NCI-H69 (cell line): ENCODE measurements at regions not wholly inside any gene's neighbourhood (a gene's known extent, or its start where the extent isn't known, plus 50 kb on each side); places are given as distances from the start of the nearest gene placed in this dataset.
A peak's percentile ranks its signal among the peaks of the same experiment; 100 is the strongest.
"Not testable (repeated sequence)": the region's sequence is repeated elsewhere in the genome, so short reads cannot be mapped to it uniquely, and the experiment has no call there.

ENCODE experiments used
- DNase-seq: peaks from one replicate; lab custom pipeline; 2025; lab: John Stamatoyannopoulos, UW

GRCh38 chr12:13562915-13563742 is 366.6 kb downstream of the EMP1 start:
- no peak for DNase-seq

- no peak for DNase-seq
Measured at GRCh38 chr12:13561923-13562322, 365.4 kb downstream of the EMP1 start.

GRCh38 chr12:13559318-13559978 is 362.9 kb downstream of the EMP1 start:
- peak; percentile 51 for DNase-seq

- no peak for DNase-seq
Measured at GRCh38 chr12:13552830-13553229, 356.3 kb downstream of the EMP1 start.

DNA sequence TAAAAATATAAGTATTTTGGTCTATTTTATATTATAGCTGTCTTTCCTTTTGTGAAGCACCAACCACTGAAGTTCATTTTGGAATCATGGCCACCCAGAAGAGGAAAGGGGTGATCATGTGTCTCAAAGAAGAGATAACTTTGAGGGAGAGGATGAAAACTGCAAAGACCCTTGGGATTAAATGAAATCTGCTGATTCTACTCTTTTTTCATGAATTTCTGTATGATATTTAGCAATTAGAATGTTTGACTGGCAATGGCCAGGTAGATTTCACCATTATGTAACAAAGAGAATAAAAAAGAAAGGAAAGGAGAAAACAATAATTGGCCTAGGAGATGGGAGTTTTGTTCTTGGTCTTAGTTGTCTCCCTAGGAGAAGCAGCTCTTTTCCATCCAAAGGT is 350.8 kb downstream of the EMP1 start:
- DNase-seq = no peak

- no peak for DNase-seq
Measured at GRCh38 chr12:13546231-13546630, 349.7 kb downstream of the EMP1 start.

- DNase-seq = peak; percentile 13
Measured at GRCh38 chr12:13539051-13539450, 342.5 kb downstream of the EMP1 start.

DNA sequence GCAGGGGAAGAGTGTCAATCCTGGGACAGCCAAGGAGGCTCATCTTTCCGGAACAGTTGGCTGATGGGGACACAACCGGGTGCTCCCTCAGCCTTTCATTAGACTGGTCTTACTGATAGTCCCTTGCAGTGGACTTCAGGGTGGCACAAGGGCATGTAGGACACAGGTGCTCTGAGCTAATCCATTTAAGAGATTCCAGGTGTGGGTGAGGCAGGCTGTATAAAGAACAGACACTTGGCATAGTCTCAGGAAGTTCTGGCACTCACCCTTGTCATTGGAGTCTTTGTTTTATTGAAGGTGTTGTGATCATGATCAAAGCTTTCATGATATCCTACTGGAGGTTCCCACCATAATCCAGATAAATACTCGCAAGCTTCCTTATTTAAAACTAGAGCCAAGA is 341.6 kb downstream of the EMP1 start:
- no peak for DNase-seq

- no peak for DNase-seq
Measured at GRCh38 chr12:13537623-13538022, 341.1 kb downstream of the EMP1 start.

DNA sequence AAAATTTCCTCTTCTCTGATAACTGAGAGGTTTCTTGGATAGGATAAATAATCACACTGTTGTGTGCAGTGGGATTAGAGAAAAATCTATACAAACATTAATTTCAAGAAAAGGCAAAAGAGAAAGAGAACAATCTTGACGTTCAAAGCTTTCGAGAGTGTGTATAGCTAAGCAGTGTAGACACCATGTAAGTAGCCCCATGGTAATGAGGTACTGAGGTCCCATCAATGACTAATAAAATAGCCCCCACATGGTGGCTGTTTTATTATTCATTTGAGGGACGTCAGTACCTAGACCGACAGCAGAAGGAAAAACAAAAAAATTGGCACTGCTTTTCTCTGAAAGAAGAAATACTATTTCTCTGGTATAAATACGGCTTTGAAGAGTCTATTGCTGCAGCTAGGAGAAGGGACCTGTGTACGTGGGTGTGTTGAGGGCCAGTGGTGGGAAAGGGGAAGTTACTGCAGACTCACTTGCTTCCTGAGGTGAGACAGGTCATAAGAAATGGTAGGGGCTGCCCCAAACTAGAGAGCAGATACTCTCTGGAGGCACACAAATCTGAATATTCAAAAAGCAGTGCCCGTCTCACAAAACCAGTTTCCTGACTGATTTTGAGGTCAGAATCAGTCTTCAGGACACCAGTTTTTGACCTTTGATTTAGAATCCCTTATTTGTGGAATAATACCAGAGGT is 339.8 kb downstream of the EMP1 start:
- no peak for DNase-seq

GRCh38 chr12:13534645-13535398 is 338.3 kb downstream of the EMP1 start:
- peak; percentile 68 for DNase-seq

DNA sequence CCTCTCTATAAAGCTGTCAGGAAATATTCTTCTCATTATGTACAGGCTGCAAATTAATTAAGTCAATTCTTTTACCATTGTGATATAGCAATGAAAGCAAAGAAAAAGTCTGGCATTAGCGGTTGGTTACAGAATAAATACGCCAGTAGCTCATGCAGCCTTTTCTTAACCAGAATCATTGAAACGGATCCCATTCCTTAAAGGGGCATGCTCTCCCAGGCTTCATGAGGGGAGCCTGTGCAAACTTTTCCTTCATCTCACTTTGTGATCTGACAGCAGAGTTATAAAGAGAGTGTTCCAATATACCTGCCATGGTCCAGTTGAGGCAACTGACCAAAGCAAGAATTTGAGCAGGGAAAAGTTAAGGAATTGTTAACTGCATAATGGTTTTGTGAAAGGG is 337.7 kb downstream of the EMP1 start:
- DNase-seq = no peak

DNA sequence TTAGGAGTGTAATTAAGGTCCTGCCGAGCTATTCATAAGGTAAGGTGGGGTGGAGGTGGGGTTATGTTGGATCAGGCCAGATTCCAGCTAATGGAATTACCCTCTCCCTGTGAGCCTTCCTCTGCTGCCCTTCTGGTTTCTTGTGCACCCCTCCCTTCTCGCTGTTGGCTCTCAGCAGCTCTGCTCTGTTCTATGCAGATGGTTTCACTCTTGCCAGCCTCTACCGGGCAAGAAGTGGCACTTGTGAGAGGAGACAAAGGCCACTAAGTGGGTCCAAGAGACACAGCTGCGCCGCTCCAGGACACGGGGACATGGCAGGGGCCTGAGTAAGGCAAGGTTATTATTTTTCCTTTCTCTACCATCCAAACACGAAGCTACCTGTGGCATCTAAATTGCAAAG is 334.4 kb downstream of the EMP1 start:
- DNase-seq = peak; percentile 95

- not testable (repeated sequence) for DNase-seq
Measured at GRCh38 chr12:13526185-13526921, 329.8 kb downstream of the EMP1 start.

DNA sequence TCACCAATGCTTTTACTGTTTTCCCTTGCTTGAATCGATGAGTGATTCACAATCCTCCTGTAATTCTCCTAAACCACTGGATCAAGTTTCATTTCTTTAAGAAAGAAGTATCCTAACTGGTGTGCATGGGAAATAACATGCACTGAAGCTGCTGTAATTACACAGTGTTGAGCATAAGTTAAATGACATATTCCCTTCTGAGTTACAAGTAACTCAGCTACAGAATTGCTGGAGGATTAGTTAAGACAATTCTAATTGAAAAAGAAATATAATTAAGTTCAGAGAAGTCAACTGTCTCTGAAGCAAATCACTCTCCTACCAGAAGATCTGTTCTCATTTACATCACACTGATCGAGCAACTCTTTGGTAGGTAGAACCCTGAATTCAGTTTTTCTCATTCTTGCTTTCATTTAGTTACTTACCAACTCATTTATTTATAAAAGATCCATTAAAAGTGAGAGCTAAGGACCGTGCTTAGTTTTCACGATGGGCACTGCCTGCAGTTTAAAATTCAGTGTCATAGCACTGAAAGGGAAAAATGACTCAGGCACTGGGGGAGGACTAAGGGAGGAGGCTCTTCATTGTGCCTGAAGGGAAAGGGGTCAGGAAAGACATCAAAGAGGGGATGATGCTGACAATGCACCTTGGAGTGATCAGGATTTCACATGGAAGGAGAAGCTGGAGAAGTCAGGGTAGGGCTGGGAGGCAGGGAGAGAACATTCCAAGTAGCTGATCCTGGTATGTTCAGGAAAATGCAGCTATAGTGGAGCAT is 327.2 kb downstream of the EMP1 start:
- peak; percentile 1 for DNase-seq

DNA sequence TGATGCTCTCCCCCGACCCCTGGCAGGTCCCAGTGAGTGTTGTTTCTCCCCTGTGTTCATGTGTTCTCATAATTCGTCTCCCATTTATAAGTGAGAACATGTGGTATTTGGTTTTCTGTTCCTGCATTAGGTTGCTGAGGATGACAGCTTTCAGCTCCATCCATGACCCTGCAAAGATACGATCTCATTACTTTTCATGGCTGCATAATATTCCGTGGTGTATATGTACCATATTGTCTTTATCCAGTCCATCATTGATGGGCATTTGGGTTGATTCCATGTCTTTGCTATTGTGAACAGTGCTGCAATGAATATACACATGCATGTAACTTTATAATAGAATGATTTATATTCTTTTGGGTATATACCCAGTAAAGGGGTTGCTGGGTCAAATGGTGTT is 321.5 kb downstream of the EMP1 start:
- not testable (repeated sequence) for DNase-seq

DNA sequence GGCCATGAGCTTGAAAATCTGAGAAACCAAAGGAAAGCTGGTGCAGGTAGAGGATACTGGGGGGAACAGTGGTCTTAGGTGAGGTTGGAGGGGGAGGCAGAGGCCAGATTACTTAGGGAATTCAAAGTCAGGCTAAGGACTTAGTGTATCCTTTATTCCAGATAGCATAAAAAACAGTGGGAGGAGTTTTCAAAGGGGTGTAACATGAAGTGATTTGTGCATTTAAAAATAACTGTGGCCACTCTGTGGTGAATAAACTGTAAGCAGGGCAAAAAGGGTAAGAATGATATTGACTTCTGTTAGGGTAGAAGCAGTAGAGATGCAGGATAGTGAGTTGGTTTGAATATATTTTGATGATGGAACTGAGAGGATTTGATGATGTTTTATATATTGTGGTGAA is 313.2 kb downstream of the EMP1 start:
- DNase-seq = no peak

GRCh38 chr12:13505636-13506035 is 309.1 kb downstream of the EMP1 start:
- no peak for DNase-seq

GRCh38 chr12:13505224-13505623 is 308.7 kb downstream of the EMP1 start:
- no peak for DNase-seq

GRCh38 chr12:13504736-13505135 is 308.2 kb downstream of the EMP1 start:
- no peak for DNase-seq

GRCh38 chr12:13504074-13504473 is 307.5 kb downstream of the EMP1 start:
- no peak for DNase-seq
